HepG2 (cell line): ENCODE measurements at regions not wholly inside any gene's neighbourhood (a gene's known extent, or its start where the extent isn't known, plus 50 kb on each side); places are given as distances from the start of the nearest gene placed in this dataset.

Experiments used
- ATAC-seq: fragments of 200-7000 bp; cut with Tn5 transposase; 3 replicates; pipeline ENCODE4 v1.9.1; 2020; ENCODE audit warnings: mild to moderate bottlenecking, moderate library complexity
- BruUV-seq: library from RNA; stranded (reverse); fragments of 400-500 nt; replicated peaks from 2 replicates; lab custom pipeline; 2021; lab: Mats Ljungman, UMichigan
- CTCF ChIA-PET: fragments of 300-600 bp; formaldehyde crosslinking; extraction: SDS; loops from one replicate; lab custom pipeline; 2021; ENCODE audit warnings: low total read pairs, inconsistent platforms, low intra/inter-chr PET ratio; lab: Yijun Ruan, JAX
- POLR2A ChIA-PET: fragments of 350-600 bp; sonication (Branson Sonifier 250); formaldehyde crosslinking; loops from one replicate; lab custom pipeline; 2020; ENCODE audit warnings: antibody characterized with exemption, inconsistent platforms; lab: Yijun Ruan, JAX
- DNase-seq: peaks from one replicate; pipeline ENCODE4 v3.0.0-alpha.2; 2015; ENCODE audit warnings: low spot score
- FAIRE-seq: peaks from 3 replicates; lab custom pipeline; 2011; peaks lifted over from hg19 to GRCh38; lab: Jason Lieb, UNC
- H2AFZ ChIP-seq: one replicate; pipeline ENCODE4 v1.6.1; 2011; ENCODE audit warnings: low read length, inconsistent platforms
- H3K27ac ChIP-seq: fragments of 300-600 bp; 3 replicates; pipeline ENCODE4 v1.8.0; 2011; ENCODE audit warnings: mixed run types, mild to moderate bottlenecking, mixed read lengths, low read length, inconsistent platforms; ENCODE audit not compliant: insufficient read depth; ENCODE audit errors: extremely low read length
- H3K27me3 ChIP-seq, 2 experiments: fragments of 200-600 bp in 1 of 2; 2 replicates in 1 of 2; 3 replicates in 1 of 2; pipeline versions ENCODE4 v1.6.0 to v1.8.0; 2011; ENCODE audit warnings: low read length in 2 of 2, mild to moderate bottlenecking in 2 of 2, moderate library complexity in 2 of 2, inconsistent platforms in 1 of 2; ENCODE audit not compliant: insufficient read depth in 2 of 2, control insufficient read depth in 1 of 2
- H3K36me3 ChIP-seq, 2 experiments: fragments of 200-600 bp in 1 of 2; replicated peaks in 1 of 2; 2 replicates in 1 of 2; 3 replicates in 1 of 2; pipeline versions ENCODE4 v1.5.1 to v1.8.0; 2011; ENCODE audit warnings: low read length in 2 of 2, inconsistent platforms in 1 of 2; ENCODE audit not compliant: insufficient read depth in 2 of 2, control insufficient read depth in 1 of 2
- H3K4me1 ChIP-seq: 2 replicates; pipeline ENCODE4 v1.5.1; 2012; ENCODE audit warnings: low read length, inconsistent platforms; ENCODE audit not compliant: insufficient read depth
- H3K4me2 ChIP-seq: 2 replicates; pipeline ENCODE4 v1.6.0; 2011; ENCODE audit warnings: low read depth, low read length, inconsistent platforms
- H3K4me3 ChIP-seq, 3 experiments: fragments of 200-600 bp in 1 of 3; sonication (generic), shearing (Covaris generic) in 1 of 3; replicated peaks in 1 of 3; 2 replicates each; pipeline ENCODE4 v1.5.1; 2011 to 2016; ENCODE audit warnings: low read length in 3 of 3, inconsistent platforms in 2 of 3, low read depth in 2 of 3, mild to moderate bottlenecking in 2 of 3, control low read depth in 1 of 3, mixed read lengths in 1 of 3; ENCODE audit not compliant: insufficient read depth in 1 of 3
- H3K79me2 ChIP-seq: one replicate; pipeline ENCODE4 v1.6.1; 2011; ENCODE audit warnings: low read length, inconsistent platforms; ENCODE audit not compliant: insufficient read depth
- H3K9ac ChIP-seq: 2 replicates; pipeline ENCODE4 v1.6.0; 2011; ENCODE audit warnings: mild to moderate bottlenecking, low read depth, low read length, inconsistent platforms; ENCODE audit not compliant: insufficient read depth
- H3K9me3 ChIP-seq: 2 replicates; pipeline ENCODE4 v1.5.1; 2012; ENCODE audit warnings: mild to moderate bottlenecking, low read length
- H4K20me1 ChIP-seq: 2 replicates; pipeline ENCODE4 v1.6.0; 2011; ENCODE audit warnings: inconsistent platforms, mild to moderate bottlenecking, low read length, moderate library complexity; ENCODE audit not compliant: insufficient read depth
- ADNP ChIP-seq: sonication (generic); formaldehyde crosslinking; IDR thresholded peaks from 2 replicates; pipeline ENCODE4 v1.4.0; 2020; ENCODE audit warnings: missing genetic modification reagents
- BHLHE40 ChIP-seq: IDR thresholded peaks from 2 replicates; pipeline ENCODE4 v1.6.1; 2011; ENCODE audit warnings: low read length, improper control_type of control experiment
- HCFC1 ChIP-seq: fragments of 150-350 bp; IDR thresholded peaks from 2 replicates; pipeline ENCODE4 v1.6.1; 2014; ENCODE audit warnings: low read depth, low read length
- MIER3 ChIP-seq: IDR thresholded peaks from 2 replicates; pipeline ENCODE4 v1.6.1; 2016; ENCODE audit warnings: missing compliant biosample characterization, borderline replicate concordance
- MTF2 ChIP-seq: sonication (generic); formaldehyde crosslinking; IDR thresholded peaks from 2 replicates; pipeline ENCODE4 v1.5.0; 2020; ENCODE audit warnings: missing genetic modification reagents, borderline replicate concordance
- RBM39 ChIP-seq: fragments of 200-400 bp; formaldehyde crosslinking; IDR thresholded peaks from one replicate; pipeline ENCODE4 v1.6.1; 2018; ENCODE audit warnings: antibody characterized with exemption, mild to moderate bottlenecking, low read depth, low read length; ENCODE audit not compliant: poor library complexity, severe bottlenecking
- ZNF350 ChIP-seq: sonication (generic); formaldehyde crosslinking; IDR thresholded peaks from 2 replicates; pipeline ENCODE4 v1.4.0; 2020; ENCODE audit warnings: mild to moderate bottlenecking, low read depth, missing genetic modification reagents, borderline replicate concordance
- ZNF609 ChIP-seq: sonication (generic); formaldehyde crosslinking; IDR thresholded peaks from 2 replicates; pipeline ENCODE4 v1.4.0; 2020; ENCODE audit warnings: mild to moderate bottlenecking, missing genetic modification reagents, borderline replicate concordance
- WGBS: methylation state at CpG from one replicate; pipeline ENCODE4 v1.1.6; 2017; ENCODE audit warnings: low lambda C conversion rate; 5-methylcytosine and 5-hydroxymethylcytosine counted together
- in situ Hi-C: cut with HindIII; loops from 2 replicates; pipeline ENCODE4 v1.10.0; 2017; ENCODE audit warnings: low pct_unique_long_range_greater_than_20kb; ENCODE audit not compliant: extremely low pct_ligation_motif_present
- intact Hi-C: fragments of 100-400 bp; cut with micrococcal nuclease; formaldehyde crosslinking; loops from one replicate; pipeline ENCODE4 v1.10.0; 2022; ENCODE audit not compliant: unreplicated experiment

GRCh38 chr13:111645198-111645597 lies 324.8 kb downstream of the TEX29 start:
- ATAC-seq, result no peak; the same call in 2 of the 3 replicates
- no peaks in the 10 kb centered on the region for H3K79me2 ChIP-seq
- in situ Hi-C loops, result no loop called here
- no peak overlapping the region for H3K4me3 ChIP-seq
- H3K9me3 ChIP-seq, result no peaks in the 10 kb centered on the region
- DNase-seq, result no peak
- no TSS peak for BruUV-seq
- no peak overlapping the region for H3K9ac ChIP-seq
- TF ChIP-seq RBM39 (no peak), ADNP (CRISPR knock-in tag) (no peak), ZNF609 (no peak), BHLHE40 (no peak), ZNF350 (no peak), MTF2 (CRISPR knock-in tag) (no peak), MIER3 (CRISPR knock-in tag) (no peak), HCFC1 (no peak)
- no peaks in the 10 kb centered on the region for H3K36me3 ChIP-seq
- no peak overlapping the region for H3K4me2 ChIP-seq
- intact Hi-C loops, result no loop called here
- no peaks in the 10 kb centered on the region for H3K4me1 ChIP-seq
- ChIA-PET POLR2A (no interaction called here), CTCF (no interaction called here)
- H3K27me3 ChIP-seq, result peaks cover 0 to 7% of the 10 kb centered on the region in 2 experiments; a peak in 1 of 5 replicates
- no peak overlapping the region for H2AFZ ChIP-seq
- no peak for FAIRE-seq
- WGBS, result 26% methylated on average over 4 of the region's 12 CpGs
- H3K27ac ChIP-seq, result no peak overlapping the region
- H4K20me1 ChIP-seq, result no peaks in the 10 kb centered on the region
